ENCODE measurements at regions not wholly inside any gene's neighbourhood (a gene's known extent, or its start where the extent isn't known, plus 50 kb on each side); places are given as distances from the start of the nearest gene placed in this dataset.
"Not testable (repeated sequence)": the region's sequence is repeated elsewhere in the genome, so short reads cannot be mapped to it uniquely, and the experiment has no call there.

- no peak for TF ChIP-seq CTCF (IDR thresholded peaks at IDR 0.05)
- Histone ChIP-seq H3K4me1 (no peaks in the 10 kb centered on the region), H3K36me3 (no peaks in the 10 kb centered on the region), H3K27ac (no peak overlapping the region), H3K4me3 (no peak overlapping the region), H3K27me3 (no peaks in the 10 kb centered on the region), H3K9me3 (peaks cover 0 to 17% of the 10 kb centered on the region in 2 donors)
- DNase-seq (ENCODE audit: low spot score): no peak
Measured at GRCh38 chr12:42725809-42726208, 136.3 kb upstream of the PRICKLE1 start.

GRCh38 chr12:42716491-42716891 is 126.9 kb upstream of the PRICKLE1 start:
- H3K27ac ChIP-seq: no peak overlapping the region
- no peak for TF ChIP-seq CTCF (IDR thresholded peaks at IDR 0.05)
- DNase-seq (ENCODE audit: low spot score): no peak

GRCh38 chr12:42713566-42713965 is 124.0 kb upstream of the PRICKLE1 start:
- not testable (repeated sequence) for H3K4me1 ChIP-seq; H3K36me3 ChIP-seq; H3K9me3 ChIP-seq; H3K27ac ChIP-seq; H3K4me3 ChIP-seq; DNase-seq (ENCODE audit: low spot score); H3K27me3 ChIP-seq

More at GRCh38 chr12:42716491-42716891, 126.9 kb upstream of the PRICKLE1 start:
- Histone ChIP-seq H3K27me3 (no peaks in the 10 kb centered on the region), H3K36me3 (no peaks in the 10 kb centered on the region), H3K4me3 (no peak overlapping the region), H3K9me3 (no peaks in the 10 kb centered on the region), H3K4me1 (no peaks in the 10 kb centered on the region)

- DNase-seq (ENCODE audit: low spot score); H3K9me3 ChIP-seq; H3K4me3 ChIP-seq; H3K27me3 ChIP-seq; H3K36me3 ChIP-seq; H3K27ac ChIP-seq; H3K4me1 ChIP-seq: not testable (repeated sequence)
Measured at GRCh38 chr12:42708374-42708773, 118.8 kb upstream of the PRICKLE1 start.

- no peaks in the 10 kb centered on the region for H3K9me3 ChIP-seq
- H3K4me3 ChIP-seq: no peak overlapping the region
- no peak overlapping the region for H3K27ac ChIP-seq
- DNase-seq (ENCODE audit: low spot score): no peak
- no peaks in the 10 kb centered on the region for H3K36me3 ChIP-seq
- no peak for TF ChIP-seq CTCF (IDR thresholded peaks at IDR 0.05)
- H3K27me3 ChIP-seq: no peaks in the 10 kb centered on the region
- H3K4me1 ChIP-seq: peaks cover 0 to 7% of the 10 kb centered on the region in 2 donors
Measured at GRCh38 chr12:42707312-42708226, 118.0 kb upstream of the PRICKLE1 start.

GRCh38 chr12:42706321-42706720 is 116.8 kb upstream of the PRICKLE1 start:
- TF ChIP-seq CTCF (IDR thresholded peaks at IDR 0.05): no peak
- H3K4me1 ChIP-seq: peaks cover 0 to 7% of the 10 kb centered on the region in 2 donors
- no peak for DNase-seq (ENCODE audit: low spot score)
- H3K27ac ChIP-seq: peak overlapping the region in 1 of 2 donors; percentile 30
- H3K4me3 ChIP-seq: no peak overlapping the region
- H3K9me3 ChIP-seq: no peaks in the 10 kb centered on the region
- no peaks in the 10 kb centered on the region for H3K27me3 ChIP-seq
- no peaks in the 10 kb centered on the region for H3K36me3 ChIP-seq

GRCh38 chr12:42705863-42706262 is 116.3 kb upstream of the PRICKLE1 start:
- Histone ChIP-seq H3K36me3 (no peaks in the 10 kb centered on the region), H3K27ac (peak overlapping the region in 1 of 2 donors; percentile 30), H3K4me3 (no peak overlapping the region), H3K9me3 (no peaks in the 10 kb centered on the region), H3K4me1 (peaks cover 0 to 7% of the 10 kb centered on the region in 2 donors), H3K27me3 (no peaks in the 10 kb centered on the region)
- peak; percentile 87 for DNase-seq (ENCODE audit: low spot score)
- no peak for TF ChIP-seq CTCF (IDR thresholded peaks at IDR 0.05)
